ENCODE measurements at regions not wholly inside any gene's neighbourhood (a gene's known extent, or its start where the extent isn't known, plus 50 kb on each side); places are given as distances from the start of the nearest gene placed in this dataset.

DNA sequence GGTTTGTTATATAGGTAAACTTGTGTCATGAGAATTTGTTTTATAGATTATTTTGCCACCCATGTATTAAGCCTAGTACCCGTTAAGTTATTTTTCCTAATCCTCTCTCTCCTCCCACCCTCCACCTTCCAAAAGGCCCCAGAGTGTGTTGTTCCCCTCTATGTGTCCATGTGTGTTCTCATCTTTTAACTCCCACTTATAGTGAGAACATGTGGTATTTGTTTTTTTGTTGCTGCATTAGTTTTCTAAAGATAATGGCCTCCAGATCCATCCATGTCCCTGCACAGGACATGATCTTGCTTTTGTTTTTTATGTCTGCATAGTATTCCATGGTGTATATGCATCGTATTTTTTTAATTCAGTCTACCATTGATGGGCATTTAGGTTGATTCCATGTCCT lies 1075.6 kb upstream of the CNTNAP5 start:
- no peak for DNase-seq

GRCh38 chr2:122955776-122956175 lies 1069.3 kb upstream of the CNTNAP5 start:
- no peak for DNase-seq

DNA sequence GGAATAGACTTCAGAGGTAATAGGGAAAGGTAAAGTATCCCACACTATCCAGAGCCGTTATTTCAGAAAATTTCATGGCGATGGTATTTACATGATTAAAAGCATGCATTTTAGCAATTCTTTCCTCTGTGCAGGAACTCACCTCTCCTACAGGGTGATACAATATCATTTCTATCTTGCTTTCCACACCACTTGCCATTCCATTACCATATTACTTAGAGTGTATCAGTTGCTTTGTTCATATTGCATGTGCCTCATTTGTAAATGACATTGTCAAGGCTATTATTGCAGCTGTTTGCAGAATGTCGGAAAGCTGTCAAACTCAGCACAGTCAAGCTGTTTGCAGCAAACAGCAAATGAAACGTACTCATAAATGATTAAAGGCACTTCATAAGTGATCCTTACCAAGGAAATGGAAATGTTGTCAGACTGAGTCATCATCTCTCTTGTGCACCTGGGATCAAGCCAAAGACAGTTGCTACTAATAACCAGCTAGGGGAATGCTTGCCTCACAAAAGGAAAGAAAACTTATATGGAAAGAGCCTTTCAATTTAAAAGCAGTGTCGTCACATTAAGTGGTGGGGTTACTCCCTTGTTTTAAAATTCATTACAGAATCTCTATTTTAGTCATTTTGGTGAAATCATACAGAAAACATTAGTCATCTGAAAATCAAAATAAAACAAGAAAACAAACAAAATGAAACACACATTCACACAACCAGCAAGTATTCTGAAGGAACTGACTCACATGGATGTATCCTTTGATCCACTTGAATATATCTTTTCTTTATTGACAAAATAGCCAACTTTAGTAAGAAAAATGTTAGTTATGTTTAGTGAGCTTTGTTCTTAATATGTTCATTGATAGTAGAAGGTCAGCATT lies 1064.1 kb upstream of the CNTNAP5 start:
- DNase-seq = no peak

- no peak for DNase-seq
Measured at GRCh38 chr2:122966461-122966860, 1058.6 kb upstream of the CNTNAP5 start.

DNA sequence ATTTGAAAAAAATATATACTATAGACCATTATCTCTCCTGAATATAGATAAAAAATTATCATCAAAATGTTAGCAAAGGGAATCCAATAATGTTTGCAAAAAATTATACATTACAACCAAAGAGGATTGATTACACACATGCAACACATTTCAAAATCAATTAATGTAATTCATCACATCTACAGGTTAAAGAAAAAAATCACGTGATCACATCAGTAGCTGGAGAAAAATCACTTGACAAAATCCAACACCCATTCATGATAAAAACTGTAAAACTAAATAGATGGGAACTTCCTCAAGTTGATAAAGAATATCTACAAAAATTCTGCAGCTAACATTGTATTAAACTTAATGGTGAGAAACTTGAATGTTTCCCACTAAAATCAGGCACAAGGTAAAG lies 1047.5 kb upstream of the CNTNAP5 start:
- no peak for DNase-seq

DNA sequence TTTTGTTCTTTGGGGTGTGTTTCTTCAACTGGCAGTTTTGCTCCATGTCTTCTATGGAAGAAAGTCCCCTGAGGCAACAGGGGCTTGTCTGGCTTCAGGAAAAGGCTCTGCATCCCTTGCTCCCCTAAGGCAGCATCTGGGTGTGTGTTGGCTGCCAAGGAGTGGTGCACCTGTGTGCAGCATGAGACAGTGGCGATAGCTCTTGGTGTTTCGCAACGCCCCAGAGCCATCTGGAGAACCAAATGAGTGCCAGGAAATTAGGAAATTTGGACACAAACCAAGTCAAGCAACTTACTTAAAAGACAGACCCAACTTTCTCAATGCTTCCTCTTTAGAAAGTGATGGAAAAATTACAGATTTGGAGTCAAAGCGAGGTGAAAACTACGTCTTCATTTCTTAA lies 1044.4 kb upstream of the CNTNAP5 start:
- no peak for DNase-seq

- DNase-seq = no peak
Measured at GRCh38 chr2:122982936-122983335, 1042.2 kb upstream of the CNTNAP5 start.

DNA sequence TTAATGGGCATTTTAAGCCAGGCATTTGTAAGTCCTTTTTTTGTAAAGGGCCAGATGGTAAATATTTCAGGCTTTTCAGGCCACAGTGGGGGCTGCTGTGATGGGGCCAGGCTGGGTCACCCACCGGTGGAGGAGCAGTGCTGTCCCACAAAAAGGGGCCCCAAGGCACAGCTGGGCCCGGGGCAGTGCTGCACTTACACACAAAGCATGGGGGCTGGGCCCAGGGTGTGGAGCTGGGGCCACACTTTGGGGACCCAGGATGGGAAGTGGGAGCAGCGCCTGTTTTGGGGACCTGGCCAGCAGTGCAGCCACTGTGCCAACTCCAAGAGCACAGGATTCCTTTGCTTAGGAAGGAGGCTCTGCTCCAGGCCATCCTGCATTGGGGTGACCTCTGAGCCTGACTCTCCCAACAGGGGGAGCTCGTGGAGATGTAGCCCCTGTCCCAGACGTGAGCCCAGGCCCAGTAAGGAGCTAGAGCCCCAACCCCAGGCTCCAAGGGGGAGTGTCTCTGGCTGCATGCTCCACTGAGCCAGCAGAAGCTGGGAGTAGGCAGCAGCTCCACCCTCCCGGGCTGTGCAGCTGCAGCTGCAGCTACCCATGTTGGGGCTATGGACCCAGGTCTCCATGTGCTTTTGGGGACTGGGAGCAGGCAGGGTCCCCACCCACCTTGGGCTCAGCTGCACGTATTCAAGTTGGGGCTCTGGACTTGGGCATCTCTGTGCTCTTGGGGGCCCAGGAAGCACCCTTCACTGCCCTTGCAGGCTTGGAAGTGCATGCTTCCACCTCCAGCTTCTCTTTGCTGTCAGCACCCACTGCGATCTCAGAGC lies 1036.5 kb upstream of the CNTNAP5 start:
- DNase-seq = no peak

DNA sequence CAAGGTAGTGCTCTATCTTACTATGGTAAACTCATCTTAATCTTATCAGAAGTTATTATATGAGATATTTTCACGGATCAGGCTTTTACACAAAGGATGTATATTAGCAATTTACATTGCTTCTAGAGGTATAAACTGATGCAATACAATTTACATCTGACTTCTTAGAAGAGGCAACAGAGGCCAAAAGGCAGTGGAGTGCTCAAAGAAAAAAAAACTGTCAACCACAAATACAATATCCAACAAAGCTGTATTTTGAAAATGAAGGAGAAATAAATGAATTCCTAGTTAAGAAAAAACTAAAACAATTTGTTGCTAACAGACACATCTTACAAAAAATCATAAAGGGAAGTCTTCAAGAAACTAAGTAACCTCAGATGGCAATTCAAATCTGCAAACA lies 1031.5 kb upstream of the CNTNAP5 start:
- DNase-seq = no peak

GRCh38 chr2:122999258-122999657 lies 1025.8 kb upstream of the CNTNAP5 start:
- no peak for DNase-seq

- no peak for DNase-seq
Measured at GRCh38 chr2:122999821-123000220, 1025.3 kb upstream of the CNTNAP5 start.

DNA sequence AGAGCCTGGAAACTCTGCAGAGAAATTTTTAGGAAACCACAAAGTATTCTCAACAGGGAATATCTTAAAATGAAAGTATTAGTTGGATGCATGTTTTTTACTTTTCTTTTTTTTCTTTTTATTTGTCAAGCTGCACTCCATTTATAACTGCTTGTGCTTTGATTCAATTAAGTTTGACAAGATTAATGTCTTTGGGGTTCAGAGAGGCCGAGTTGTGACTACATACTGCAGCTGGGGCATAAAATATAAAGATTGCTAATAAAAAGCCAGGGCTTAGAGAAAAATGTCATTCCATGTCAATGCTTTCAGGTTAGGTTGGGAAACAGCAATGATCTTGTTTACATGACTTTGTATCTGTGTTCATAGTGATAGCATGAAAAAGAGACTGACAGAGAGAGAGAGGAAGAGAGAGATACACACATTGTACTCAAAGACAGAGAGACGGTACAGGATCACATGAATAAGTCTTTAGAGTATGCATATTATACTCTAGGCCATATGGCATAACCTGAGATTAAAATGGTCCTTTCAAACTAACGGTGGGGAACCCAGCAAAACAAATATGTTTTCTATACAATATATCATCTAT lies 1022.3 kb upstream of the CNTNAP5 start:
- no peak for DNase-seq

- no peak for DNase-seq
Measured at GRCh38 chr2:123015186-123015585, 1009.9 kb upstream of the CNTNAP5 start.

DNA sequence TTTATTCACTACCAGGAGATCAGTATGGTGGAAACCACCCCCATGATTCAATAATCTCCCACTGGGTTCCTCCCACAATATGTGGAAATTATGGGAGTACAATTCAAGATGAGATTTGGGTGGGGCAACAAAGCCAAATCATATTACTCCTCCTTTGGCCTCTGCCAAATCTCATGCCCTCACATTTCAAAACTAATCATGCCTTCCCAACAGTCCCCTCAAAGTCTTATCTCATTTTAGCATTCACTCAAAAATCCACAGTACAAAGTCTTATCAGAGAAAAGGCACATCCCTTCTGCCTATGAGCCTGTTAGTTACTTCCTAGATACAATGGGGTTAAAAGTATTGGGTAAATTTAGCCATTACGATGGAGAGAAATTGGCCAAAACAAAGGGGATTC lies 989.5 kb upstream of the CNTNAP5 start:
- DNase-seq = no peak

- no peak for DNase-seq
Measured at GRCh38 chr2:123036300-123036699, 988.8 kb upstream of the CNTNAP5 start.

GRCh38 chr2:123040506-123040905 lies 984.6 kb upstream of the CNTNAP5 start:
- DNase-seq = no peak

GRCh38 chr2:123043458-123043857 lies 981.6 kb upstream of the CNTNAP5 start:
- DNase-seq = no peak

GRCh38 chr2:123045713-123046112 lies 979.4 kb upstream of the CNTNAP5 start:
- DNase-seq = no peak

DNA sequence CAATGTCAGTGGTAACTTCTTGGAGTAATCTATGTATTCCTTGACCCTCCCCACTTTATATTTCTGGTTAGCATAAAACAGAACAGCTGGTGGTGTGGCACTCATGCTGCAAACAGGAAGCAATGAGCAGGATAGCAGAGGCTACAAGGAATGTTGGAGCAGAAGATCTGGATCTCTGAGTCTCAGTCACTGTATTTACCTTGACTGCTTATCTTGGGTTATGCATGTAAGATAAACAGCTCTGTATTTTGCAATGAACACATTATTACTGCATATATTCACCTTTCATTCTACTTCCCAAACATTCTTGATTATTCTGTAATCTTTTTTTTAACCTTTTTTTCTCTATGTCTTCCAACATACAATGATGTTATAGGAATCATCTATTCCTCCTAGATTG lies 977.9 kb upstream of the CNTNAP5 start:
- no peak for DNase-seq

DNA sequence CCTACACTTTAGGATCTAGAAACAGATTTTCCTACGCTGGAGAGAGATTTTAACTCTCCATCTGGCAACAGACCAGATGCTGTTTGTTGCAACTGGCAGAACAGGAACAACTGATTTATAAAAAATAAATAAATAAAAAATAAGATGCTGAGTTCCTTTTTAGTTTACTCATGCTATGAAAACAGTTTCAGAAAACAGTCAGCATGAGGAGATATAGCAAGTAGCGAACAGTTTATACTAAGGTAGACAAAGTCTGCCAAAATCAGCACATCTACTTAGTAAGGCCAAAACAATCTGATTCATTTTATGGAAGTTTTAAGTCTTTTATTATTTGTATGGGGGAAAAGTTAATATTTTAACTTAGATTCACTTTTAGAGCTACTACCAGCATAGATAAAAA lies 974.0 kb upstream of the CNTNAP5 start:
- DNase-seq = no peak

GRCh38 chr2:123061534-123061933 lies 963.6 kb upstream of the CNTNAP5 start:
- no peak for DNase-seq

DNA sequence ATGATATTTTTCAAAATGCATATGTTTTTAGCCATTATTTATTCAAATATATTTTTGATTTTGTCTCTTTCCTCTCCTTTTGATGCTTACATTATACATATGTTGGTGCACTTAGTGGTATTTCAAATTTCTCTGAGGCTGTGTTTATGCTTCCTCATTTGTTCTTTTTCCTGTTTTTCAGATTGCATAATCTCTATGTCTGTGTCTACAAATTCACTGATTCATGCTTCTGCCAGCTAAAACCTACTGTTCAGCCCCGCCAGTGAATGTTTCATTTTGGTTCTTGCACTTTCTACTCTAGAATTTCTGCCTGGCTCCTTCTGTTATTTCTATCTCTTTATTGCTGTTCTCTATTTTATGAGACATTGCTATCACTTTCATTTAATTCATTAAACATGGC lies 951.7 kb upstream of the CNTNAP5 start:
- DNase-seq = no peak

DNA sequence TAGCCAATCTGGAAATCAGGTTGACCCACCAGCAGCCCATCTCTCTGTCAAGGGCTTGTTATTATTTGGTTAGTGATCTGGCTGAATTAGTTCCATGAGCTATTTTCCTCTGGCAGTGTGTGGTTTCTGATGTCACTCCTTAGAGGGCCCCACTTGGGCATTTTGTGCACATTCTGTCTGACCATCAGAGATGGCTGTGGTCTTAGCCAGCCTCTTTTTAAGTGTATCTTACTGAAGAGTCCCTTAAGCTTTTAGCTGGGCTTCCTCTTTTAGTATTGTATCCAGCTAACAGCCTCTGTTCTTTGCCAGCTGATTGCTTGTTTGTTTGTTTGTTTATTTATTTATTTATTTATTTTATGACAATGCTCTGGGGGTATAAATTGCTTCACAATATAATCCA lies 951.1 kb upstream of the CNTNAP5 start:
- DNase-seq = no peak

- no peak for DNase-seq
Measured at GRCh38 chr2:123077101-123077500, 948.0 kb upstream of the CNTNAP5 start.
